Stimulated activated CD4-positive, alpha-beta T cell treated with anti-CD3 and anti-CD28 coated beads, Interleukin-4, amount 100 ng/mL, for 48 hours (primary cell): ENCODE measurements at regions not wholly inside any gene's neighbourhood (a gene's known extent, or its start where the extent isn't known, plus 50 kb on each side); places are given as distances from the start of the nearest gene placed in this dataset.
A peak's percentile ranks its signal among the peaks of the same experiment; 100 is the strongest.
"Not testable (repeated sequence)": the region's sequence is repeated elsewhere in the genome, so short reads cannot be mapped to it uniquely, and the experiment has no call there.

Experiments used
- DNase-seq, 2 donors: peaks; one replicate each; pipeline ENCODE4 v3.0.0-alpha.2; 2020; ENCODE audit warnings: low read depth in 2 of 2

DNA sequence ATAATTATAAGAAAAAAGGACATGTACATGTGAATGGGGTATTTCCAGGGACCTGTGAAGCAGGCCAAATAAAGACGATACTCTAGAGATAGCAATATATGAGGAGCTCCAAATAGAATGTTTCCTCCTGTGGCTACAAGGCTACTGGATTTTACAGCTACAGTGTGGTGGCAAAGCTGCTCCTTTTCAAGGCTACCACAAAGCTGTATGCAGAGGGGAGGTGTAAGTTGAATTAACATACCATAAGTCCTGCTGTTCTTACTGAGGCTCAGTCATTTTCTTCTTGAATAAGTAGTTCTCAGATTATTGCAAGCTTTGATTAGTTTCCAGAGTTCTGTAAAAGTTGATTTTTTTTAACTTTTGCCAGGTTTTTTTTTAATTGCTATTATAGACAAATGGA, 1184.6 kb upstream of the EPHA6 start:
- DNase-seq = no peak

GRCh38 chr3:95645291-95645690, 1169.1 kb upstream of the EPHA6 start:
- DNase-seq = no peak

DNA sequence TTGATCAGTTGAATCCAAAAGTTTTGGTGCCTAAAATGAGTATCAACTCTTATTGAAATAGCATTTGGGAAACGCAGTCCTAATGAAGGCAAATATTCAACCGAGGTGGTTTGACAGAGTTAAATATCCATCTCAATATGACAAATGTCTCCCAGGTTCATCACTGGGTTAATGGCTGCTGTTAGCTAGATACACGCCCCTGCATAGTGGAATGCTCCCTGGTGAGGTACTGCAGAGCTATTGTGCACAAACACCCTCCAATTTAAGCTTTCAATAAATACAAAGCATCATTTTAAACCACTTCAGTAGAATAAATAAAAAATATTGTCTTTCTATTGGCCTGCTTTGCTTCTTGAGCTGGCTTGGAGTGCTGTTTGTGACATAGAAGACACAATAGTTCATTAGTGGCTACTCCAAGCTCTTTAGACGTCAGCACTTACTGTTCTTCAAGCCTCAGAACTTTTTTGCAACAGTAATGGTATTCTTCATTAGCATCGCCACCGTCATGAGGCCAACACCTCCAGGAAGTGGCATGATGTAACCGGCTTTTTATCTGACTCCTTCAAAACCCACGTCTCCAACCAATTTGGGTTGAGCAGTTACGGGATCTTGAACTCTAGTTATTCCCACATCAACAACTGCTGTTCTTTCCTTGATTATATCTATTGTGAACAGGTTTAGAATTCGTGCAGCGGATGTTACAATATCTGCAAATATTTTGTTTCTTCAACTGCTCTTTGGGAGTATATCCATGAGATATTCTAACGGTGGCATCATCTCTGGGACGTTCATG, 1159.6 kb upstream of the EPHA6 start:
- DNase-seq = no peak

GRCh38 chr3:95655363-95655986, 1158.9 kb upstream of the EPHA6 start:
- DNase-seq = no peak

DNA sequence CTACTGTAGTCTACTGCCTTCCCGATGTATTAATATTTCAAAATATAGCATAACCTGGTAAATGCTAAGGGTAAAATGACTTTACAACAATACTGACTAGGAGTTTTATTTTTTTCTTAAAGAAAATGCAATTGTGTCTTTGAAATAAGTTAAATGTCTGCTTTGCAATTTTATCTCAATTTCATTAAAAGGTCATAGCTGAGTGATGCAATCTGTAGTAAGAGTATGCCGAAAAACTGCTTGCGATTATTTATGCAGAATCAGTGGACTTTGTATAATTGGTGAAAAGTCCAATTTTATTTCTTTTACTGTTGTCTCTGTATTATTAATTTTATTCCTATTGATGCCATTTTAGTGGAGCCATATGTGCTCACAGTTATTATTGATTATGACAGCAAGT, 1143.6 kb upstream of the EPHA6 start:
- no peak for DNase-seq

- no peak for DNase-seq
Measured at GRCh38 chr3:95673215-95673614, 1141.2 kb upstream of the EPHA6 start.

GRCh38 chr3:95705786-95706418, 1108.5 kb upstream of the EPHA6 start:
- peak in 1 of 2 donors; percentile 0 for DNase-seq

GRCh38 chr3:95707268-95707667, 1107.1 kb upstream of the EPHA6 start:
- no peak for DNase-seq

DNA sequence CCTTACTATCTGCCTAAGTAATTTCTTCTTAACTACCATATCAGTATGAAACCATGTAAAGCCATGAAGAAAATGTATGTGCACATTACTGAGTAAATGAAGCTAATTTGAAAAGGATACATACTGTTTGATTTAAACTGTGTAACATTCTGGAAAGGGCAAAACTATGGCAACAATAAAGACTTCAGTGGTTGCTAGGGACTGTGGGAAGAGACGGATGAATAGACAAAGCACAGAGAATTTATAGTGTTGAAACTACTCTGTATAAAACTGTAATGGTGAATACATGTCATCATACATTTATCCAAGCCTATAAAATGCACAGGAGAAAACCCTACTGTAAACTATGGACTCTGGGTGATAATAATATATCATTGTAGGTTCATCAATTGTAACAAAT, 1103.7 kb upstream of the EPHA6 start:
- no peak for DNase-seq

GRCh38 chr3:95711789-95712188, 1102.6 kb upstream of the EPHA6 start:
- no peak for DNase-seq

DNA sequence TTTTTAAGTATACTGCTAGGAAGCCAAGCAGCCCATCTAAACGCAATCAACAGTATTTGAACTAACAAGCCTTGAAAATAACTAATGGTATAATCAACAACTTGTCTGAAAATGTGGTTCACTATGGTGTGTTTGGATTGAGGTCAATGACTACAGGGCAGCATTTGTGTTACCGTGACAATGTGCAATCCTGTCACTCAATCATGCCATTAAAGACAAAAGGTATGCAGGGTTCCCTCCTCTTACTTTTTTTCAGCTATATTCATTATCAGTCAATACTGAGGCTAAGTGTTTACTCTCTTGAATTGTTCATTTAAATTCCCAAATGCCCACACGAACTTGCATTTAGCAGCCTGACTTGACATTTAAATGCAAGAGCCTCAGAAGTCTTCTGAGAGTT, 1099.3 kb upstream of the EPHA6 start:
- DNase-seq = no peak

- DNase-seq = no peak
Measured at GRCh38 chr3:95717048-95717447, 1097.3 kb upstream of the EPHA6 start.

- no peak for DNase-seq
Measured at GRCh38 chr3:95718168-95718567, 1096.2 kb upstream of the EPHA6 start.

- no peak for DNase-seq
Measured at GRCh38 chr3:95719481-95719880, 1094.9 kb upstream of the EPHA6 start.

- DNase-seq = no peak
Measured at GRCh38 chr3:95721938-95722337, 1092.5 kb upstream of the EPHA6 start.

DNA sequence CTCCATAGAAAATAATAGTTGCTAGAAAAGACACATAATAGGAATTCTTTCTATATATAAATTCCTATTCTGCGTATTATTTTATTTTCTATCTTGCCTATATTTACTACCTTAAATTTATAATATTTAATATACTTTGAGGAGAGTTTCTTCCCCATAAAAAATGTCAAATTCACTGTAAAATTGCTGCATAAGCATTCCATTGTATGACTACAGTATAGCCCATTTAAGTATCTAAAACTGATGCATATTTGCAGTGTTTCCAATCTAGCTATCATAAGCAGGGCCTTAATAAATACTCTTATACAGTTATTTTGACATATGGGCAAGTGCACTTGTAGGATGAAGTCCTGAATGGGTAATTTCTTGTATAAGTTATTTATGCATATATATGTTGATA, 1088.6 kb upstream of the EPHA6 start:
- DNase-seq = no peak

- no peak for DNase-seq
Measured at GRCh38 chr3:95731753-95732152, 1082.6 kb upstream of the EPHA6 start.

DNA sequence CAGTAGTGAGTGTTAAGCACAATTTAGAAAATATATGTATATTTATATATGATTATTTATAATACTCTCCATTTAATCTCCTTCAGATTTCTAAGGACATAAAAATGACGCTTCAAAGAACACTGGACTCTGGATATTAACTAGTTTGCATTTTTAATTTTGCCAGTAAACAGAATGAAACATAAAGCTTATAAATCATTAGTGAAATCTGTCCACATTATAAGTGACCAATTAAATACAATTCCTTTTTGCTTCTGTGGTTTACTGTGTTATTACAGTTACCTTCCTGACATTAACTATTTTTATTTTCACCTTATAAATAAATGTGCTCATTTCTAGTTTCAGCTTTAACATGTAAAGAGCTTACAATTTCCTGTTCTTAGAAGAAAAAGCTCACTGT, 1081.1 kb upstream of the EPHA6 start:
- DNase-seq = no peak

DNA sequence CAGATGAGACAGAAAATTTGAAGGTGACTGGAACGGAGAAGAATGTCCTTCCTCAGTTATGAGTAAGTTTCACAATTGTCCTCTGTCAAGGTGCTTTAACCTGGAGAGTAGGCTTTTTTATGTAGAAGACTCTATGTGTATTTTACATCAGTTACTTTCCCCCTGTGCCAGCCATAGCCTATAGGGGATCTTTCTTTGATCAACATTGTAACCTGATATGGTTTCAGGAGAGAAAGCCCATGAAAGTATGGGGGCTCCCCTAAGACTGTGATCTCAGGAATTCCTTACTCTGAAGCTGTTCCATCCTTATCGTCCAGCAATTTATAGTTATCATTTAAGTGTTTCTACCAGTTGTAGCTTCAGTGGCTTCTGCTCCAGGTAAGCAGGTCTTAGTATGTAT, 1076.3 kb upstream of the EPHA6 start:
- no peak for DNase-seq

- not testable (repeated sequence) for DNase-seq
Measured at GRCh38 chr3:95744896-95745295, 1069.5 kb upstream of the EPHA6 start.

DNA sequence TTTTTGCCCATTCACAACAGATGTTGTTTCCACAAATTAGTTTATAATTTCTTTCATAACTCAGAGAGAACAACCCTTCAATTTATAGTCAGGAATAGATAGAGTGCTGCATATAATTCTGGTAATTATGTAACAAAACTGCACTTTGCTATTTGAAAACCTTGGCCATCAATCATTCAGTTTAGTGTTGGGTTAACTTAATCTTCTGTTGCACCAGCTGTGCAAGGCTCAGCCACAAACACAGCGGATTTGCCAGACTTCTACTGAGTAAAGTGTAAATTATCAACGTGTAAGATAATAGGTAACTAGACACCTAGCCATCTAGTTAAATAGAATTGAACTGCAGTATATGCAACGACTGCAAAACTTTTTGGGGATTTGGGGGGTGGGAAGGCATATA, 1064.3 kb upstream of the EPHA6 start:
- DNase-seq = no peak

DNA sequence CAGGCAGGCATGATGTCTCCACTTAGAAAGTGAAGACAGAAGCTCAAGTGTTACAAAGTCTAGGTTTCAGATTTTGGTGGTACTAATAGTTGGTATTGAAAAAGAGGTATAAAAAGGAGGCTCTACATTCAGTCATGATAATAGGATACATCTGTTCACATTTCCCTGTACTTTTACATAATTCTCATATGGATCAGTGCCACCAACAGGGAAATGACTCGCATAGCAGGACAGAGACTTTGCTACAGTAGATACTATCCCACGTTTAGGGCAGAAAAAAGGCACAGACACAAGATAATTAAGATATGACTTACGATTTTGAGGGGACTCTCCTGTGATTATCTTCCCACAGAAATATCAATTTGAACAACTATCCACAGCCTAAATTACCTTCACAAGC, 1062.9 kb upstream of the EPHA6 start:
- DNase-seq = no peak

DNA sequence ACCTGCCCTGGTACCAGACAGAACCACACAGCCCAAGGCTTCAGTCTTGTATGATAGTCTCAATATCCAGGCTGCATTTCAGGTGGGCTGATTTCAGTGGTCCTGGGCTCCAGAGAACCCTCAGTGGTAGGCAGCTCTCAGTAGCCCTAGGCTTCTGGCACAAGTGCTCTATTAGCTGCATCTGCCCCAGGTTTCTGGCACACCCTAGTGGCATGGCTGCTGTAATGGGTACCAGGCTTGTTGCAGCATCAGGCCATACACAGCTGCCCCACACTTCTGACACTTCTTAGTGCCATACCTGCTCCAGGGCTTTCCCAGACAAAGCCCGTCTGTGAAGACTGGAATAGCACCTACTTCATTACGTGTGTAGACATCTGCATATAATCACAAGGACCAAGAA, 1062.2 kb upstream of the EPHA6 start:
- no peak for DNase-seq
